Thyroid gland (tissue), 4 donors: ENCODE measurements at regions not wholly inside any gene's neighbourhood (a gene's known extent, or its start where the extent isn't known, plus 50 kb on each side); places are given as distances from the start of the nearest gene placed in this dataset.

ENCODE experiments used
- POLR2A ChIP-seq, 2 donors: fragments of 450-650 bp; IDR thresholded peaks; one replicate each; pipeline ENCODE4 v1.6.1; 2017; ENCODE audit warnings: antibody characterized with exemption in 2 of 2, mild to moderate bottlenecking in 2 of 2, moderate library complexity in 1 of 2
- TF ChIP-seq, protein P1 (sequence below), 6 experiments: fragments of 200-600 bp in 3 of 6; fragments of 450-650 bp in 3 of 6; sonication (generic) in 3 of 6; IDR thresholded peaks; one replicate each; pipeline ENCODE4 v1.5.1; 2016 to 2019; ENCODE audit warnings: antibody characterized with exemption in 6 of 6, mild to moderate bottlenecking in 2 of 6, inconsistent platforms in 1 of 6, moderate library complexity in 1 of 6

GRCh38 chr2:162928356-162928755 is 89.8 kb upstream of the KCNH7 start:
- TF ChIP-seq, protein P1, sequence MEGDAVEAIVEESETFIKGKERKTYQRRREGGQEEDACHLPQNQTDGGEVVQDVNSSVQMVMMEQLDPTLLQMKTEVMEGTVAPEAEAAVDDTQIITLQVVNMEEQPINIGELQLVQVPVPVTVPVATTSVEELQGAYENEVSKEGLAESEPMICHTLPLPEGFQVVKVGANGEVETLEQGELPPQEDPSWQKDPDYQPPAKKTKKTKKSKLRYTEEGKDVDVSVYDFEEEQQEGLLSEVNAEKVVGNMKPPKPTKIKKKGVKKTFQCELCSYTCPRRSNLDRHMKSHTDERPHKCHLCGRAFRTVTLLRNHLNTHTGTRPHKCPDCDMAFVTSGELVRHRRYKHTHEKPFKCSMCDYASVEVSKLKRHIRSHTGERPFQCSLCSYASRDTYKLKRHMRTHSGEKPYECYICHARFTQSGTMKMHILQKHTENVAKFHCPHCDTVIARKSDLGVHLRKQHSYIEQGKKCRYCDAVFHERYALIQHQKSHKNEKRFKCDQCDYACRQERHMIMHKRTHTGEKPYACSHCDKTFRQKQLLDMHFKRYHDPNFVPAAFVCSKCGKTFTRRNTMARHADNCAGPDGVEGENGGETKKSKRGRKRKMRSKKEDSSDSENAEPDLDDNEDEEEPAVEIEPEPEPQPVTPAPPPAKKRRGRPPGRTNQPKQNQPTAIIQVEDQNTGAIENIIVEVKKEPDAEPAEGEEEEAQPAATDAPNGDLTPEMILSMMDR (IDR thresholded peaks at IDR 0.05): no peak
- no peak for TF ChIP-seq POLR2A (IDR thresholded peaks at IDR 0.05)
